Thyroid gland (tissue), 4 donors: ENCODE measurements at regions not wholly inside any gene's neighbourhood (a gene's known extent, or its start where the extent isn't known, plus 50 kb on each side); places are given as distances from the start of the nearest gene placed in this dataset.

Experiments used
- POLR2A ChIP-seq, 2 donors: fragments of 450-650 bp; IDR thresholded peaks; one replicate each; pipeline ENCODE4 v1.6.1; 2017; ENCODE audit warnings: antibody characterized with exemption in 2 of 2, mild to moderate bottlenecking in 2 of 2, moderate library complexity in 1 of 2
- TF ChIP-seq, protein P1 (sequence below), 6 experiments: fragments of 200-600 bp in 3 of 6; fragments of 450-650 bp in 3 of 6; sonication (generic) in 3 of 6; IDR thresholded peaks; one replicate each; pipeline ENCODE4 v1.5.1; 2016 to 2019; ENCODE audit warnings: antibody characterized with exemption in 6 of 6, mild to moderate bottlenecking in 2 of 6, inconsistent platforms in 1 of 6, moderate library complexity in 1 of 6

DNA sequence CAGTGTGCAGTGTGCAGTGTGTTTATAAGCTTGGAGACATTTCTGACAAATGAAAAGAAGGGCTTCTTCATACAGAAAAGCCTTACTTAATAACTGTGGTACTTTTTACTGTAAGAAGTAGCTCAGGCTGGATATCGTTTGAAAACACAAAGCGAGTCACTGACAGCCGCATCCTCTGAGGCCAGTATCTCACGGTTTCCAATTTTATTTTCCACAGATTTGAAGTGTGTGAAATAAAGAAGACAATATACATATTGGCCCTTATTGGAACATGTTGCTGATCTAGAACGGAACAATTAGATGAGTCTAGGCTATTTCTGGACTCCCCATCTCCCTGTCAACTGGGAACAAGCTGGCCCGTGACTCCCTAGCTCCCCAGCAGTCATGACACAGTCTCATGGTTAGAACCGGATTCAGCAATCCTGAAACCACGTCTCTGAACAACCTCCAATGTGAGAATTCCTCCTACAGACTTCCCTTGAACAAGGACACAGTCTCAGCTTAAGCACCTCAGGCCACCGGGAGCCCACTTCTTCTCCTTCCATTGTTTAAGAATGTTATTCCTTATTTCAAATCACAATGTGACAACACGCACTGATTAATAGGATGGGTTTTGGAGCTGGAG lies 484.5 kb downstream of the COG6 start:
- TF ChIP-seq, protein P1, sequence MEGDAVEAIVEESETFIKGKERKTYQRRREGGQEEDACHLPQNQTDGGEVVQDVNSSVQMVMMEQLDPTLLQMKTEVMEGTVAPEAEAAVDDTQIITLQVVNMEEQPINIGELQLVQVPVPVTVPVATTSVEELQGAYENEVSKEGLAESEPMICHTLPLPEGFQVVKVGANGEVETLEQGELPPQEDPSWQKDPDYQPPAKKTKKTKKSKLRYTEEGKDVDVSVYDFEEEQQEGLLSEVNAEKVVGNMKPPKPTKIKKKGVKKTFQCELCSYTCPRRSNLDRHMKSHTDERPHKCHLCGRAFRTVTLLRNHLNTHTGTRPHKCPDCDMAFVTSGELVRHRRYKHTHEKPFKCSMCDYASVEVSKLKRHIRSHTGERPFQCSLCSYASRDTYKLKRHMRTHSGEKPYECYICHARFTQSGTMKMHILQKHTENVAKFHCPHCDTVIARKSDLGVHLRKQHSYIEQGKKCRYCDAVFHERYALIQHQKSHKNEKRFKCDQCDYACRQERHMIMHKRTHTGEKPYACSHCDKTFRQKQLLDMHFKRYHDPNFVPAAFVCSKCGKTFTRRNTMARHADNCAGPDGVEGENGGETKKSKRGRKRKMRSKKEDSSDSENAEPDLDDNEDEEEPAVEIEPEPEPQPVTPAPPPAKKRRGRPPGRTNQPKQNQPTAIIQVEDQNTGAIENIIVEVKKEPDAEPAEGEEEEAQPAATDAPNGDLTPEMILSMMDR (IDR thresholded peaks at IDR 0.05): no peak
- no peak for TF ChIP-seq POLR2A (IDR thresholded peaks at IDR 0.05)
